ENCODE measurements at regions not wholly inside any gene's neighbourhood (a gene's known extent, or its start where the extent isn't known, plus 50 kb on each side); places are given as distances from the start of the nearest gene placed in this dataset.

DNA sequence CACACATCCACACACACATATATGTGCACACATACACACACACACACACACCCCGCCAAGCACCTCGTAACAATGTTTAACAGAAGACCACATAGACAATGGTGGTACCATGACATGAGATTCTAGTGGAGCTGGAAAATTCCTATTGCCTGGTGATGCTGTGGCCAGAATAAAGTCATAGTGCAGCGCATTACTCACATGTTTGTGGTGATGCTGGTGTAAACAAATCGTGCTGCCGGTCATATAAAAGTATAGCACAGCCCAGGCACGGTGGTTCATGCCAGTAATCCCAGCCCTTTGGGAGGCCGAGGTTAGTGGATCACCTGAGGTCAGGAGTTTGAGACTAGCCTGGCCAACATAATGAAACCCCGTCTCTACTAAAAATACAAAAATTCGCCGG, 275.2 kb downstream of the TRIML1 start:
- peak overlapping the region; percentile 69; the same call in 1 of the 2 replicates for H3K4ac ChIP-seq (ENCODE audit: low read depth, low read length)
- no peaks in the 10 kb centered on the region for H4K20me1 ChIP-seq (ENCODE audit: insufficient read depth, low read length)
- in situ Hi-C loops (cut with MboI; ENCODE audit: low sequenced_read_pairs) (no loop called here), dilution Hi-C loops (cut with HindIII; ENCODE audit: low sequenced_read_pairs, unreplicated experiment) (no loop called here), intact Hi-C loops (cut with micrococcal nuclease) (no loop called here)
- no peak overlapping the region for H2BK15ac ChIP-seq (ENCODE audit: low read depth, low read length)
- peak overlapping the region; percentile 93; the same call in 1 of the 2 replicates for H2AK5ac ChIP-seq (ENCODE audit: low read depth, low read length)
- H2BK5ac ChIP-seq (ENCODE audit: low read depth, low read length, poor library complexity, severe bottlenecking): peak overlapping the region; percentile 65
- TF ChIP-seq BHLHE40 (IDR thresholded peaks at IDR 0.05; ENCODE audit: low read depth, low read length) (0 out of 2 replicates have a peak, but pooled peaks have one; percentile 18), CEBPB (IDR thresholded peaks at IDR 0.05; ENCODE audit: low read depth, low read length) (no peak)
- H3K4me3 ChIP-seq (ENCODE audit: insufficient read depth, low read depth, low read length): no peak overlapping the region
- H2AFZ ChIP-seq (replicated peaks; ENCODE audit: low read length, poor library complexity): no peak overlapping the region
- no peak overlapping the region for H2AK9ac ChIP-seq (replicated peaks; ENCODE audit: low read depth, low read length, poor library complexity)
- no peak overlapping the region for H3K27ac ChIP-seq (ENCODE audit: insufficient read depth, low read length)
- WGBS, 2 experiments (ENCODE audit: extremely low coverage in 2 of 2, insufficient read length in 1 of 2): 81% methylated on average over 7 of the region's 10 CpGs; no CpG with 5 or more reads in 1 of the 2 experiments
- H3K56ac ChIP-seq (ENCODE audit: extremely low read depth, insufficient read depth, low read length): no peak overlapping the region
- POLR2A ChIA-PET (ENCODE audit: unreplicated experiment): no interaction called here
- H3K79me1 ChIP-seq (ENCODE audit: low read depth in 1 of 2, low read length in 2 of 2): no peaks in the 10 kb centered on the region
- H3K23ac ChIP-seq (ENCODE audit: low read depth, low read length): no peak overlapping the region
- no peaks in the 10 kb centered on the region for H3K27me3 ChIP-seq (ENCODE audit: control insufficient read depth, insufficient read depth, low read length)
- no peaks in the 10 kb centered on the region for H3K36me3 ChIP-seq (ENCODE audit: control insufficient read depth, insufficient read depth, low read length)
- DNase-seq (peak; percentile 34), ATAC-seq (ENCODE audit: low read depth) (0 out of 2 replicates have a peak, but pooled peaks have one; percentile 24)
- H4K5ac ChIP-seq (ENCODE audit: low read depth, low read length): no peak overlapping the region
- no TSS peak for BruUV-seq (replicated peaks)
- no peaks in the 10 kb centered on the region for H3K4me1 ChIP-seq (ENCODE audit: control insufficient read depth, insufficient read depth, low read length)
- CTCF ChIA-PET: interaction anchor here (1.0 kb wide), 1 partner anchor 11 kb away, joined by 3 read pairs; no protein-coding TSS in a partner anchor
- H4K8ac ChIP-seq (ENCODE audit: low read depth in 2 of 2, low read length in 2 of 2): no peak overlapping the region
- no peak overlapping the region for H3K9ac ChIP-seq (ENCODE audit: low read depth, low read length)
- H2BK120ac ChIP-seq (ENCODE audit: low read depth, low read length): no peak overlapping the region
- no peak overlapping the region for H3K4me2 ChIP-seq (ENCODE audit: low read depth, low read length)
- H3K14ac ChIP-seq (replicated peaks; ENCODE audit: low read depth, low read length): no peak overlapping the region
- no peak overlapping the region for H4K91ac ChIP-seq (ENCODE audit: insufficient read depth, low read depth, low read length)
- peaks cover 3% of the 10 kb centered on the region; the same call in 1 of the 2 replicates for H3K9me1 ChIP-seq (ENCODE audit: insufficient read depth, low read length)
- no peaks in the 10 kb centered on the region; the same call in 1 of the 2 replicates for H3K9me3 ChIP-seq (ENCODE audit: control insufficient read depth, insufficient read depth, low read length)
- no peak overlapping the region for H3K18ac ChIP-seq (ENCODE audit: low read depth, low read length)
- H2BK20ac ChIP-seq (ENCODE audit: low read depth, low read length): no peak overlapping the region

Data from IMR-90 (cell line).